GM12878 (cell line): ENCODE measurements at regions not wholly inside any gene's neighbourhood (a gene's known extent, or its start where the extent isn't known, plus 50 kb on each side); places are given as distances from the start of the nearest gene placed in this dataset.

Experiments
- ATAC-seq: fragments of 200-7000 bp; cut with Tn5 transposase; 3 replicates; pipeline ENCODE4 v1.9.1; 2020; ENCODE audit warnings: mild to moderate bottlenecking, moderate library complexity
- BruUV-seq: library from RNA; stranded (reverse); fragments of 400-500 nt; replicated peaks from 2 replicates; lab custom pipeline; 2021; lab: Mats Ljungman, UMichigan
- CTCF ChIA-PET: fragments of 300-600 bp; sonication (Branson Sonifier 250); formaldehyde crosslinking; extraction: SDS; loops from one replicate; lab custom pipeline; 2021; ENCODE audit warnings: inconsistent platforms; lab: Yijun Ruan, JAX
- POLR2A ChIA-PET: fragments of 350-600 bp; formaldehyde crosslinking; extraction: SDS; loops from one replicate; lab custom pipeline; 2021; ENCODE audit warnings: inconsistent platforms; lab: Charles Lee
- RAD21 ChIA-PET: fragments of 300-600 bp; sonication (Branson Sonifier 250); formaldehyde crosslinking; loops from one replicate; lab custom pipeline; 2023; ENCODE audit warnings: antibody characterized with exemption; ENCODE audit not compliant: unreplicated experiment; lab: Charles Lee
- SMC1A ChIA-PET: fragments of 300-600 bp; sonication (Branson Sonifier 250); formaldehyde crosslinking; loops from one replicate; lab custom pipeline; 2023; ENCODE audit not compliant: unreplicated experiment, uncharacterized antibody; lab: Charles Lee
- DNase-seq: peaks from one replicate; pipeline ENCODE4 v3.0.0-alpha.2; 2011; ENCODE audit warnings: low read depth, low spot score
- FAIRE-seq: peaks from 3 replicates; lab custom pipeline; 2011; peaks lifted over from hg19 to GRCh38; lab: Jason Lieb, UNC
- H2AFZ ChIP-seq: 2 replicates; pipeline ENCODE4 v1.6.0; 2011; ENCODE audit warnings: low read depth, low read length, control low read depth; ENCODE audit not compliant: control insufficient read depth
- H3K27ac ChIP-seq: 2 replicates; pipeline ENCODE4 v1.5.1; 2011; ENCODE audit warnings: control low read depth; ENCODE audit not compliant: control insufficient read depth, insufficient read depth
- H3K27me3 ChIP-seq, 2 experiments: replicated peaks in 1 of 2; 2 replicates each; pipeline versions ENCODE4 v1.6.0 to v1.6.1; 2011; ENCODE audit warnings: low read length in 1 of 2; ENCODE audit not compliant: control insufficient read depth in 2 of 2, insufficient read depth in 2 of 2
- H3K36me3 ChIP-seq, 2 experiments: 2 replicates each; pipeline ENCODE4 v1.5.1; 2011; ENCODE audit warnings: low read length in 1 of 2; ENCODE audit not compliant: control insufficient read depth in 2 of 2, insufficient read depth in 2 of 2
- H3K4me1 ChIP-seq: 2 replicates; pipeline ENCODE4 v1.6.1; 2011; ENCODE audit warnings: mild to moderate bottlenecking, low read length, moderate library complexity, mixed read lengths; ENCODE audit not compliant: control insufficient read depth, insufficient read depth
- H3K4me2 ChIP-seq: 2 replicates; pipeline ENCODE4 v1.6.0; 2011; ENCODE audit warnings: control low read depth; ENCODE audit not compliant: control insufficient read depth, insufficient read depth
- H3K4me3 ChIP-seq: fragments of 200-600 bp; sonication (generic); 2 replicates; pipeline ENCODE4 v1.5.1; 2016
- H3K79me2 ChIP-seq: 2 replicates; pipeline ENCODE4 v1.6.0; 2011; ENCODE audit warnings: low read length; ENCODE audit not compliant: control insufficient read depth, insufficient read depth
- H3K9ac ChIP-seq: 2 replicates; pipeline ENCODE4 v1.8.0; 2011; ENCODE audit warnings: low read length, control low read depth, mixed read lengths; ENCODE audit not compliant: control insufficient read depth, insufficient read depth
- H3K9me3 ChIP-seq: replicated peaks from 3 replicates; pipeline ENCODE4 v1.5.1; 2011; ENCODE audit warnings: mild to moderate bottlenecking, low read length; ENCODE audit not compliant: control insufficient read depth, insufficient read depth
- H4K20me1 ChIP-seq: 2 replicates; pipeline ENCODE4 v1.6.0; 2011; ENCODE audit not compliant: control insufficient read depth, insufficient read depth
- BMI1 ChIP-seq: fragments of 450-650 bp; IDR thresholded peaks from 2 replicates; pipeline ENCODE4 v1.6.1; 2016; ENCODE audit warnings: mild to moderate bottlenecking, moderate library complexity, borderline replicate concordance
- CREB1 ChIP-seq: IDR thresholded peaks from 2 replicates; pipeline ENCODE4 v1.6.1; 2012; ENCODE audit warnings: low read depth, mild to moderate bottlenecking, inconsistent platforms
- IKZF1 ChIP-seq: fragments of 450-650 bp; conservative IDR thresholded peaks from 2 replicates; pipeline ENCODE4 v1.6.1; 2017; ENCODE audit warnings: antibody characterized with exemption, mild to moderate bottlenecking
- PKNOX1 ChIP-seq: fragments of 450-650 bp; IDR thresholded peaks from 2 replicates; pipeline ENCODE4 v1.6.1; 2016; ENCODE audit warnings: mild to moderate bottlenecking
- POLR2AphosphoS2 ChIP-seq: IDR thresholded peaks from 2 replicates; pipeline ENCODE4 v1.6.1; 2011; ENCODE audit warnings: low read depth, mild to moderate bottlenecking, low read length, improper control_type of control experiment, moderate library complexity
- SPI1 ChIP-seq: IDR thresholded peaks from 2 replicates; pipeline ENCODE4 v1.6.1; 2011; ENCODE audit warnings: low read depth, mild to moderate bottlenecking, low read length, moderate library complexity, borderline replicate concordance; ENCODE audit not compliant: insufficient read depth
- SUZ12 ChIP-seq: fragments of 200-600 bp; sonication (generic); IDR thresholded peaks from one replicate; pipeline ENCODE4 v1.6.1; 2018; ENCODE audit warnings: antibody characterized with exemption, mild to moderate bottlenecking; ENCODE audit not compliant: unreplicated experiment
- YBX1 ChIP-seq: fragments of 450-650 bp; IDR thresholded peaks from 2 replicates; pipeline ENCODE4 v1.6.1; 2016; ENCODE audit warnings: antibody characterized with exemption
- WGBS: methylation state at CpG from one replicate; pipeline ENCODE4 v1.1.6; 2016; ENCODE audit warnings: low lambda C conversion rate; ENCODE audit not compliant: insufficient replicate concordance, insufficient coverage; ENCODE audit errors: missing lambda C conversion rate; 5-methylcytosine and 5-hydroxymethylcytosine counted together
- in situ Hi-C: fragments of 300-500 bp; cut with MboI; formaldehyde crosslinking; loops from 9 replicates; pipeline ENCODE4 v1.14.3; 2018; ENCODE audit warnings: mixed read lengths
- intact Hi-C: fragments of 100-400 bp; cut with micrococcal nuclease; formaldehyde crosslinking; loops from one replicate; pipeline ENCODE4 v1.14.2; 2022; ENCODE audit not compliant: unreplicated experiment
- TF ChIP-seq, protein P1 (sequence below): fragments of 450-650 bp; formaldehyde crosslinking; IDR thresholded peaks from 2 replicates; pipeline ENCODE4 v1.4.0; 2020; ENCODE audit warnings: mild to moderate bottlenecking, moderate library complexity
- TF ChIP-seq, protein P2 (sequence below): fragments of 450-650 bp; IDR thresholded peaks from 2 replicates; pipeline ENCODE4 v1.6.1; 2016; ENCODE audit warnings: mild to moderate bottlenecking, moderate library complexity, borderline replicate concordance
- TF ChIP-seq, protein P3 (sequence below): fragments of 150-350 bp; IDR thresholded peaks from 2 replicates; pipeline ENCODE4 v1.6.1; 2014; ENCODE audit warnings: mild to moderate bottlenecking, low read depth, low read length

DNA sequence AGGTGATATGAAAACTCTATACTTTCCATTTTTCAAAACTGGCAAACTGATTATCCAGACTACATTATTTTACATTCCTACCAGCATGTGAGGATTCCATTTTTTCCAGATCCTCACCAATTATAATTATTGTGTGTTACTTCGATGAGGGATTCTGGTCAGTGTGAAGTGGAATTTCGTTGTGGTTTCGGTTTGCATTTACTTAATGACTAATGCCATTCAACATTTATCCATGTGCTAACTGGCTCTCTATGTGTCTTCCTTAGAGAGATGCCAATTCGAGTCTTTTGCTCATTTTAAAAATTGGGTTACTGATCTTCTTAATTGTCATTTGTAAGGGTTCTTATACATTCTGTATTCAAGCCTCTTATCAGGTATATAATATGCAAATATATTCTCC is 1551.3 kb upstream of the MIR17HG start:
- no peak overlapping the region for H3K4me2 ChIP-seq
- H4K20me1 ChIP-seq = no peaks in the 10 kb centered on the region
- H3K79me2 ChIP-seq = no peaks in the 10 kb centered on the region
- H3K4me1 ChIP-seq = no peaks in the 10 kb centered on the region
- intact Hi-C loops = no loop called here
- FAIRE-seq = no peak
- no peak for ATAC-seq
- in situ Hi-C loops = no loop called here
- ChIA-PET CTCF (no interaction called here), RAD21 (no interaction called here), POLR2A (no interaction called here), SMC1A (no interaction called here)
- no peak overlapping the region for H3K4me3 ChIP-seq
- DNase-seq = no peak
- BruUV-seq = no TSS peak
- no peaks in the 10 kb centered on the region for H3K27me3 ChIP-seq
- no peaks in the 10 kb centered on the region for H3K36me3 ChIP-seq
- no peaks in the 10 kb centered on the region for H3K9me3 ChIP-seq
- no peak overlapping the region for H2AFZ ChIP-seq
- 13% methylated on average over 4 of the region's 4 CpGs for WGBS
- H3K9ac ChIP-seq = no peak overlapping the region
- H3K27ac ChIP-seq = no peak overlapping the region
- no peak for TF ChIP-seq SPI1
- no peak for TF ChIP-seq CREB1
- TF ChIP-seq POLR2AphosphoS2 = no peak
- TF ChIP-seq SUZ12 = no peak
- TF ChIP-seq, protein P1, sequence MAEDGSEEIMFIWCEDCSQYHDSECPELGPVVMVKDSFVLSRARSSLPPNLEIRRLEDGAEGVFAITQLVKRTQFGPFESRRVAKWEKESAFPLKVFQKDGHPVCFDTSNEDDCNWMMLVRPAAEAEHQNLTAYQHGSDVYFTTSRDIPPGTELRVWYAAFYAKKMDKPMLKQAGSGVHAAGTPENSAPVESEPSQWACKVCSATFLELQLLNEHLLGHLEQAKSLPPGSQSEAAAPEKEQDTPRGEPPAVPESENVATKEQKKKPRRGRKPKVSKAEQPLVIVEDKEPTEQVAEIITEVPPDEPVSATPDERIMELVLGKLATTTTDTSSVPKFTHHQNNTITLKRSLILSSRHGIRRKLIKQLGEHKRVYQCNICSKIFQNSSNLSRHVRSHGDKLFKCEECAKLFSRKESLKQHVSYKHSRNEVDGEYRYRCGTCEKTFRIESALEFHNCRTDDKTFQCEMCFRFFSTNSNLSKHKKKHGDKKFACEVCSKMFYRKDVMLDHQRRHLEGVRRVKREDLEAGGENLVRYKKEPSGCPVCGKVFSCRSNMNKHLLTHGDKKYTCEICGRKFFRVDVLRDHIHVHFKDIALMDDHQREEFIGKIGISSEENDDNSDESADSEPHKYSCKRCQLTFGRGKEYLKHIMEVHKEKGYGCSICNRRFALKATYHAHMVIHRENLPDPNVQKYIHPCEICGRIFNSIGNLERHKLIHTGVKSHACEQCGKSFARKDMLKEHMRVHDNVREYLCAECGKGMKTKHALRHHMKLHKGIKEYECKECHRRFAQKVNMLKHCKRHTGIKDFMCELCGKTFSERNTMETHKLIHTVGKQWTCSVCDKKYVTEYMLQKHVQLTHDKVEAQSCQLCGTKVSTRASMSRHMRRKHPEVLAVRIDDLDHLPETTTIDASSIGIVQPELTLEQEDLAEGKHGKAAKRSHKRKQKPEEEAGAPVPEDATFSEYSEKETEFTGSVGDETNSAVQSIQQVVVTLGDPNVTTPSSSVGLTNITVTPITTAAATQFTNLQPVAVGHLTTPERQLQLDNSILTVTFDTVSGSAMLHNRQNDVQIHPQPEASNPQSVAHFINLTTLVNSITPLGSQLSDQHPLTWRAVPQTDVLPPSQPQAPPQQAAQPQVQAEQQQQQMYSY = no peak
- TF ChIP-seq, protein P2, sequence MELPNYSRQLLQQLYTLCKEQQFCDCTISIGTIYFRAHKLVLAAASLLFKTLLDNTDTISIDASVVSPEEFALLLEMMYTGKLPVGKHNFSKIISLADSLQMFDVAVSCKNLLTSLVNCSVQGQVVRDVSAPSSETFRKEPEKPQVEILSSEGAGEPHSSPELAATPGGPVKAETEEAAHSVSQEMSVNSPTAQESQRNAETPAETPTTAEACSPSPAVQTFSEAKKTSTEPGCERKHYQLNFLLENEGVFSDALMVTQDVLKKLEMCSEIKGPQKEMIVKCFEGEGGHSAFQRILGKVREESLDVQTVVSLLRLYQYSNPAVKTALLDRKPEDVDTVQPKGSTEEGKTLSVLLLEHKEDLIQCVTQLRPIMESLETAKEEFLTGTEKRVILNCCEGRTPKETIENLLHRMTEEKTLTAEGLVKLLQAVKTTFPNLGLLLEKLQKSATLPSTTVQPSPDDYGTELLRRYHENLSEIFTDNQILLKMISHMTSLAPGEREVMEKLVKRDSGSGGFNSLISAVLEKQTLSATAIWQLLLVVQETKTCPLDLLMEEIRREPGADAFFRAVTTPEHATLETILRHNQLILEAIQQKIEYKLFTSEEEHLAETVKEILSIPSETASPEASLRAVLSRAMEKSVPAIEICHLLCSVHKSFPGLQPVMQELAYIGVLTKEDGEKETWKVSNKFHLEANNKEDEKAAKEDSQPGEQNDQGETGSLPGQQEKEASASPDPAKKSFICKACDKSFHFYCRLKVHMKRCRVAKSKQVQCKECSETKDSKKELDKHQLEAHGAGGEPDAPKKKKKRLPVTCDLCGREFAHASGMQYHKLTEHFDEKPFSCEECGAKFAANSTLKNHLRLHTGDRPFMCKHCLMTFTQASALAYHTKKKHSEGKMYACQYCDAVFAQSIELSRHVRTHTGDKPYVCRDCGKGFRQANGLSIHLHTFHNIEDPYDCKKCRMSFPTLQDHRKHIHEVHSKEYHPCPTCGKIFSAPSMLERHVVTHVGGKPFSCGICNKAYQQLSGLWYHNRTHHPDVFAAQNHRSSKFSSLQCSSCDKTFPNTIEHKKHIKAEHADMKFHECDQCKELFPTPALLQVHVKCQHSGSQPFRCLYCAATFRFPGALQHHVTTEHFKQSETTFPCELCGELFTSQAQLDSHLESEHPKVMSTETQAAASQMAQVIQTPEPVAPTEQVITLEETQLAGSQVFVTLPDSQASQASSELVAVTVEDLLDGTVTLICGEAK = no peak
- TF ChIP-seq BMI1 = no peak
- no peak for TF ChIP-seq YBX1
- TF ChIP-seq, protein P3, sequence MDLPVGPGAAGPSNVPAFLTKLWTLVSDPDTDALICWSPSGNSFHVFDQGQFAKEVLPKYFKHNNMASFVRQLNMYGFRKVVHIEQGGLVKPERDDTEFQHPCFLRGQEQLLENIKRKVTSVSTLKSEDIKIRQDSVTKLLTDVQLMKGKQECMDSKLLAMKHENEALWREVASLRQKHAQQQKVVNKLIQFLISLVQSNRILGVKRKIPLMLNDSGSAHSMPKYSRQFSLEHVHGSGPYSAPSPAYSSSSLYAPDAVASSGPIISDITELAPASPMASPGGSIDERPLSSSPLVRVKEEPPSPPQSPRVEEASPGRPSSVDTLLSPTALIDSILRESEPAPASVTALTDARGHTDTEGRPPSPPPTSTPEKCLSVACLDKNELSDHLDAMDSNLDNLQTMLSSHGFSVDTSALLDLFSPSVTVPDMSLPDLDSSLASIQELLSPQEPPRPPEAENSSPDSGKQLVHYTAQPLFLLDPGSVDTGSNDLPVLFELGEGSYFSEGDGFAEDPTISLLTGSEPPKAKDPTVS = no peak
- TF ChIP-seq PKNOX1 = no peak
- TF ChIP-seq IKZF1 = no peak
